HepG2 (cell line): ENCODE measurements at regions not wholly inside any gene's neighbourhood (a gene's known extent, or its start where the extent isn't known, plus 50 kb on each side); places are given as distances from the start of the nearest gene placed in this dataset.

Experiments used
- ARNTL ChIP-seq: sonication (generic); formaldehyde crosslinking; IDR thresholded peaks from 2 replicates; pipeline ENCODE4 v1.4.0; 2020; ENCODE audit warnings: mild to moderate bottlenecking, missing genetic modification reagents
- CREM ChIP-seq, 2 experiments: sonication (generic) in 1 of 2; formaldehyde crosslinking in 1 of 2; IDR thresholded peaks; 2 replicates each; pipeline versions ENCODE4 v1.4.0 to v1.6.1; 2016 to 2020; ENCODE audit warnings: antibody characterized with exemption in 1 of 2, mild to moderate bottlenecking in 1 of 2, missing genetic modification reagents in 1 of 2
- ESRRA ChIP-seq: sonication (generic); formaldehyde crosslinking; IDR thresholded peaks from 2 replicates; pipeline ENCODE4 v1.5.1; 2020; ENCODE audit warnings: mild to moderate bottlenecking, low read depth, missing genetic modification reagents
- ETV5 ChIP-seq: IDR thresholded peaks from 2 replicates; pipeline ENCODE4 v1.6.1; 2018; ENCODE audit warnings: missing biosample characterization, missing genetic modification reagents, inconsistent platforms, borderline replicate concordance
- FOSL1 ChIP-seq: sonication (generic); formaldehyde crosslinking; IDR thresholded peaks from 2 replicates; pipeline ENCODE4 v1.9.0; 2021; ENCODE audit warnings: missing genetic modification reagents, borderline replicate concordance
- FOXJ3 ChIP-seq: sonication (generic); formaldehyde crosslinking; IDR thresholded peaks from 2 replicates; pipeline ENCODE4 v1.4.0; 2020; ENCODE audit warnings: missing genetic modification reagents, mild to moderate bottlenecking, borderline replicate concordance
- MED1 ChIP-seq: sonication (generic); formaldehyde crosslinking; IDR thresholded peaks from 2 replicates; pipeline ENCODE4 v1.4.0; 2020; ENCODE audit warnings: missing genetic modification reagents
- NCOR1 ChIP-seq: fragments of 200-600 bp; sonication (generic); IDR thresholded peaks from 2 replicates; pipeline ENCODE4 v1.7.0; 2017; ENCODE audit warnings: antibody characterized with exemption, low read length, borderline replicate concordance
- PITX1 ChIP-seq: sonication (generic); formaldehyde crosslinking; IDR thresholded peaks from 2 replicates; pipeline ENCODE4 v1.5.1; 2020; ENCODE audit warnings: mild to moderate bottlenecking, missing genetic modification reagents
- SOX13 ChIP-seq, 3 experiments: fragments of 450-650 bp in 1 of 3; sonication (generic) in 1 of 3; formaldehyde crosslinking in 1 of 3; IDR thresholded peaks in 2 of 3; conservative IDR thresholded peaks in 1 of 3; 2 replicates each; pipeline versions ENCODE4 v1.5.0 to v1.6.1; 2016 to 2020; ENCODE audit warnings: antibody characterized with exemption in 1 of 3, mild to moderate bottlenecking in 1 of 3, missing compliant biosample characterization in 1 of 3, missing genetic modification reagents in 1 of 3, moderate library complexity in 1 of 3
- SRSF1 ChIP-seq: fragments of 200-400 bp; formaldehyde crosslinking; optimal IDR thresholded peaks from 2 replicates; pipeline ENCODE3; 2017; ENCODE audit warnings: mild to moderate bottlenecking, low read depth, low read length, moderate library complexity
- TP53 ChIP-seq: sonication (generic); formaldehyde crosslinking; conservative IDR thresholded peaks from 2 replicates; pipeline ENCODE4 v1.4.0; 2020; ENCODE audit warnings: missing genetic modification reagents
- ZNF510 ChIP-seq: sonication (generic); formaldehyde crosslinking; IDR thresholded peaks from 2 replicates; pipeline ENCODE4 v1.4.0; 2020; ENCODE audit warnings: low read depth, mild to moderate bottlenecking, missing genetic modification reagents
- TF ChIP-seq, protein P1 (sequence below), 2 experiments: sonication (generic) in 1 of 2; formaldehyde crosslinking in 1 of 2; IDR thresholded peaks; 2 replicates each; pipeline versions ENCODE4 v1.5.1 to v1.6.1; 2011 to 2020; ENCODE audit warnings: borderline replicate concordance in 1 of 2, low read depth in 1 of 2, low read length in 1 of 2, mild to moderate bottlenecking in 1 of 2, missing genetic modification reagents in 1 of 2, moderate library complexity in 1 of 2
- TF ChIP-seq, protein P2 (sequence below): sonication (generic); formaldehyde crosslinking; IDR thresholded peaks from 2 replicates; pipeline ENCODE4 v1.4.0; 2020; ENCODE audit warnings: missing genetic modification reagents
- TF ChIP-seq, protein P3 (sequence below): sonication (generic); formaldehyde crosslinking; IDR thresholded peaks from 2 replicates; pipeline ENCODE4 v1.8.0; 2022; ENCODE audit warnings: mild to moderate bottlenecking, missing genetic modification reagents, borderline replicate concordance
- TF ChIP-seq, protein P4 (sequence below): sonication (generic); formaldehyde crosslinking; conservative IDR thresholded peaks from 2 replicates; pipeline ENCODE4 v1.4.0; 2020; ENCODE audit warnings: mild to moderate bottlenecking, missing genetic modification reagents, moderate library complexity

DNA sequence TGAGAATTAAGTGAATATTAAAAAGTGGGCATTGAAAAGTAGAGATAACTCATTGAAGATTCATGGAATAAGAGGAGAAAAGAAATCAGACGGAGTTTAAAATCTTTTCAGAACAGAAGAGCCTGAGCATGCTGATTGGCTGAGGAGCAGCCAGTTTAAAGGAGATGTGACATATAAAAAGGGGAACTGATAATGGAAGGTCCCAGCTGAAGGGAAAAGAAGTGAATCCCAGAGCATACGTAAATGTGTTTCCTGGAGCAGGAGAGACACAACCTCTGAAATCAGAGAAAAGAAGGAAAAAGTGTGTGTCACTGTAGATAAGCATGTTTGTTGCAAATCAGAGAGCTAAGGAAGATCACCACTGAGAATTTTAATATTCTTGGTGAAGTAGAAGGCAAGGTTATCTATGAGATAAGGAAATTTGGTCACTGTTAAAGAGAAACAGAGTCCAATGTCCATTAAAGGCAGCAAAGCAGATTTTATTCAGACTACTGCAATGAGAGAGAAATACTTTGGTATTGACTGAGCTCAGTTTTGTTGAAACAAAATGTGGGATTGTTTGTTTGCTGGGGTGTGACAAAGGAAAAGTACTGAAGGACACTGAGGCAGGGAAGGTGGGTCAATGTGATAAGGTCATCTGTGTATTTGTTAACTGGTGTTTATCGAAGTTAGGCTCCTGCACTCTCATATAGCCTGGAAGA lies 84.6 kb upstream of the WDR72 start (continued):
- TF ChIP-seq, protein P1, sequence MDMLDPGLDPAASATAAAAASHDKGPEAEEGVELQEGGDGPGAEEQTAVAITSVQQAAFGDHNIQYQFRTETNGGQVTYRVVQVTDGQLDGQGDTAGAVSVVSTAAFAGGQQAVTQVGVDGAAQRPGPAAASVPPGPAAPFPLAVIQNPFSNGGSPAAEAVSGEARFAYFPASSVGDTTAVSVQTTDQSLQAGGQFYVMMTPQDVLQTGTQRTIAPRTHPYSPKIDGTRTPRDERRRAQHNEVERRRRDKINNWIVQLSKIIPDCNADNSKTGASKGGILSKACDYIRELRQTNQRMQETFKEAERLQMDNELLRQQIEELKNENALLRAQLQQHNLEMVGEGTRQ (IDR thresholded peaks at IDR 0.05; ENCODE audit: low read depth, low read length): no peak
- TF ChIP-seq, protein P1 (CRISPR knock-in tag; IDR thresholded peaks at IDR 0.05; ENCODE audit: borderline replicate concordance): no peak
- TF ChIP-seq TP53 (peak; percentile 75), CREM (IDR thresholded peaks at IDR 0.05) (peak; percentile 76; the same call in 1 of the 2 replicates), CREM (CRISPR knock-in tag; IDR thresholded peaks at IDR 0.05) (no peak), ZNF510 (CRISPR knock-in tag) (0 out of 2 replicates have a peak, but pooled peaks have one; percentile 46), ETV5 (peak; percentile 43; the same call in 1 of the 2 replicates), SOX13 (IDR thresholded peaks at IDR 0.05) (no peak), SOX13 (CRISPR knock-in tag; conservative IDR thresholded peaks at IDR 0.05 in 1 of 2, IDR thresholded peaks at IDR 0.05 in 1 of 2) (peak in 1 of 2 experiments; percentile 93; a peak in 2 of 4 replicates), NCOR1 (peak; percentile 26; the same call in 1 of the 2 replicates), PITX1 (peak; percentile 61; the same call in 1 of the 2 replicates), SRSF1 (no peak), FOSL1 (CRISPR knock-in tag) (no peak), ARNTL (peak; percentile 68; the same call in 1 of the 2 replicates), MED1 (CRISPR knock-in tag) (peak; percentile 99), FOXJ3 (peak; percentile 95), ESRRA (peak; percentile 74)
- TF ChIP-seq, protein P2, sequence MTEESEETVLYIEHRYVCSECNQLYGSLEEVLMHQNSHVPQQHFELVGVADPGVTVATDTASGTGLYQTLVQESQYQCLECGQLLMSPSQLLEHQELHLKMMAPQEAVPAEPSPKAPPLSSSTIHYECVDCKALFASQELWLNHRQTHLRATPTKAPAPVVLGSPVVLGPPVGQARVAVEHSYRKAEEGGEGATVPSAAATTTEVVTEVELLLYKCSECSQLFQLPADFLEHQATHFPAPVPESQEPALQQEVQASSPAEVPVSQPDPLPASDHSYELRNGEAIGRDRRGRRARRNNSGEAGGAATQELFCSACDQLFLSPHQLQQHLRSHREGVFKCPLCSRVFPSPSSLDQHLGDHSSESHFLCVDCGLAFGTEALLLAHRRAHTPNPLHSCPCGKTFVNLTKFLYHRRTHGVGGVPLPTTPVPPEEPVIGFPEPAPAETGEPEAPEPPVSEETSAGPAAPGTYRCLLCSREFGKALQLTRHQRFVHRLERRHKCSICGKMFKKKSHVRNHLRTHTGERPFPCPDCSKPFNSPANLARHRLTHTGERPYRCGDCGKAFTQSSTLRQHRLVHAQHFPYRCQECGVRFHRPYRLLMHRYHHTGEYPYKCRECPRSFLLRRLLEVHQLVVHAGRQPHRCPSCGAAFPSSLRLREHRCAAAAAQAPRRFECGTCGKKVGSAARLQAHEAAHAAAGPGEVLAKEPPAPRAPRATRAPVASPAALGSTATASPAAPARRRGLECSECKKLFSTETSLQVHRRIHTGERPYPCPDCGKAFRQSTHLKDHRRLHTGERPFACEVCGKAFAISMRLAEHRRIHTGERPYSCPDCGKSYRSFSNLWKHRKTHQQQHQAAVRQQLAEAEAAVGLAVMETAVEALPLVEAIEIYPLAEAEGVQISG (CRISPR knock-in tag): no peak
- TF ChIP-seq, protein P3, sequence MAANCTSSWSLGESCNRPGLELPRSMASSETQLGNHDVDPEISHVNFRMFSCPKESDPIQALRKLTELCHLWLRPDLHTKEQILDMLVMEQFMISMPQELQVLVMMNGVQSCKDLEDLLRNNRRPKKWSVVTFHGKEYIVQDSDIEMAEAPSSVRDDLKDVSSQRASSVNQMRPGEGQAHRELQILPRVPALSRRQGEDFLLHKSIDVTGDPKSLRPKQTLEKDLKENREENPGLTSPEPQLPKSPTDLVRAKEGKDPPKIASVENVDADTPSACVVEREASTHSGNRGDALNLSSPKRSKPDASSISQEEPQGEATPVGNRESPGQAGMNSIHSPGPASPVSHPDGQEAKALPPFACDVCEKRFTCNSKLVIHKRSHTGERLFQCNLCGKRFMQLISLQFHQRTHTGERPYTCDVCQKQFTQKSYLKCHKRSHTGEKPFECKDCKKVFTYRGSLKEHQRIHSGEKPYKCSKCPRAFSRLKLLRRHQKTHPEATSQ: no peak
- TF ChIP-seq, protein P4, sequence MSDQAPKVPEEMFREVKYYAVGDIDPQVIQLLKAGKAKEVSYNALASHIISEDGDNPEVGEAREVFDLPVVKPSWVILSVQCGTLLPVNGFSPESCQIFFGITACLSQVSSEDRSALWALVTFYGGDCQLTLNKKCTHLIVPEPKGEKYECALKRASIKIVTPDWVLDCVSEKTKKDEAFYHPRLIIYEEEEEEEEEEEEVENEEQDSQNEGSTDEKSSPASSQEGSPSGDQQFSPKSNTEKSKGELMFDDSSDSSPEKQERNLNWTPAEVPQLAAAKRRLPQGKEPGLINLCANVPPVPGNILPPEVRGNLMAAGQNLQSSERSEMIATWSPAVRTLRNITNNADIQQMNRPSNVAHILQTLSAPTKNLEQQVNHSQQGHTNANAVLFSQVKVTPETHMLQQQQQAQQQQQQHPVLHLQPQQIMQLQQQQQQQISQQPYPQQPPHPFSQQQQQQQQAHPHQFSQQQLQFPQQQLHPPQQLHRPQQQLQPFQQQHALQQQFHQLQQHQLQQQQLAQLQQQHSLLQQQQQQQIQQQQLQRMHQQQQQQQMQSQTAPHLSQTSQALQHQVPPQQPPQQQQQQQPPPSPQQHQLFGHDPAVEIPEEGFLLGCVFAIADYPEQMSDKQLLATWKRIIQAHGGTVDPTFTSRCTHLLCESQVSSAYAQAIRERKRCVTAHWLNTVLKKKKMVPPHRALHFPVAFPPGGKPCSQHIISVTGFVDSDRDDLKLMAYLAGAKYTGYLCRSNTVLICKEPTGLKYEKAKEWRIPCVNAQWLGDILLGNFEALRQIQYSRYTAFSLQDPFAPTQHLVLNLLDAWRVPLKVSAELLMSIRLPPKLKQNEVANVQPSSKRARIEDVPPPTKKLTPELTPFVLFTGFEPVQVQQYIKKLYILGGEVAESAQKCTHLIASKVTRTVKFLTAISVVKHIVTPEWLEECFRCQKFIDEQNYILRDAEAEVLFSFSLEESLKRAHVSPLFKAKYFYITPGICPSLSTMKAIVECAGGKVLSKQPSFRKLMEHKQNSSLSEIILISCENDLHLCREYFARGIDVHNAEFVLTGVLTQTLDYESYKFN: peak; percentile 94
